RWPE2 (cell line): ENCODE measurements at regions not wholly inside any gene's neighbourhood (a gene's known extent, or its start where the extent isn't known, plus 50 kb on each side); places are given as distances from the start of the nearest gene placed in this dataset.
"Not testable (repeated sequence)": the region's sequence is repeated elsewhere in the genome, so short reads cannot be mapped to it uniquely, and the experiment has no call there.

ENCODE experiments used
- ATAC-seq: fragments of 200-7000 bp; cut with Tn5 transposase; 3 replicates; pipeline ENCODE4 v1.9.1; 2021; ENCODE audit warnings: low read depth
- DNase-seq: peaks from one replicate; pipeline ENCODE4 v3.0.0-alpha.2; 2020; ENCODE audit warnings: low spot score
- H3K27ac ChIP-seq: fragments of 450-650 bp; 2 replicates; pipeline ENCODE4 v1.5.1; 2017; ENCODE audit warnings: mild to moderate bottlenecking; ENCODE audit not compliant: poor library complexity, severe bottlenecking
- H3K27me3 ChIP-seq: fragments of 250-450 bp; sonication (Bioruptor Pico); 2 replicates; pipeline ENCODE4 v1.5.1; 2021; ENCODE audit warnings: mild to moderate bottlenecking, moderate library complexity; ENCODE audit not compliant: insufficient read depth, poor library complexity, severe bottlenecking
- H3K36me3 ChIP-seq: fragments of 250-450 bp; sonication (Bioruptor Pico); 2 replicates; pipeline ENCODE4 v1.5.1; 2020; ENCODE audit warnings: low read depth, mild to moderate bottlenecking, moderate library complexity
- H3K4me1 ChIP-seq: fragments of 250-450 bp; sonication (Bioruptor Pico); 2 replicates; pipeline ENCODE4 v1.5.1; 2021; ENCODE audit warnings: mild to moderate bottlenecking, moderate library complexity; ENCODE audit not compliant: insufficient read depth, poor library complexity, severe bottlenecking
- H3K4me3 ChIP-seq: fragments of 250-450 bp; sonication (Bioruptor Pico); 2 replicates; pipeline ENCODE4 v1.5.1; 2021; ENCODE audit warnings: mild to moderate bottlenecking, moderate library complexity; ENCODE audit not compliant: severe bottlenecking
- H3K9me3 ChIP-seq: fragments of 250-450 bp; sonication (Bioruptor Pico); 2 replicates; pipeline ENCODE4 v1.5.1; 2021; ENCODE audit warnings: mild to moderate bottlenecking, moderate library complexity; ENCODE audit not compliant: severe bottlenecking
- CTCF ChIP-seq: fragments of 450-650 bp; IDR thresholded peaks from one replicate; pipeline ENCODE4 v1.5.1; 2017; ENCODE audit warnings: mild to moderate bottlenecking, moderate library complexity; ENCODE audit not compliant: poor library complexity, severe bottlenecking

GRCh38 chr2:226087505-226088365 is 688.2 kb downstream of the NYAP2 start:
- ATAC-seq (no peak), DNase-seq (no peak)
- Histone ChIP-seq H3K4me3 (no peak overlapping the region), H3K4me1 (peaks cover 4% of the 10 kb centered on the region), H3K27me3 (no peaks in the 10 kb centered on the region), H3K9me3 (no peaks in the 10 kb centered on the region), H3K27ac (no peak overlapping the region), H3K36me3 (0 out of 2 replicates have a peak, but pooled peaks cover 3% of the 10 kb centered on the region)
- TF ChIP-seq CTCF = no peak

GRCh38 chr2:226087051-226087450 is 687.5 kb downstream of the NYAP2 start:
- TF ChIP-seq CTCF = no peak
- ATAC-seq (no peak), DNase-seq (no peak)
- H3K9me3 ChIP-seq = no peaks in the 10 kb centered on the region
- H3K4me3 ChIP-seq = no peak overlapping the region
- no peak overlapping the region for H3K27ac ChIP-seq
- H3K4me1 ChIP-seq = peaks cover 4% of the 10 kb centered on the region
- no peaks in the 10 kb centered on the region for H3K27me3 ChIP-seq
- H3K36me3 ChIP-seq = 0 out of 2 replicates have a peak, but pooled peaks cover 3% of the 10 kb centered on the region

- Histone ChIP-seq H3K4me3 (no peak overlapping the region), H3K9me3 (no peaks in the 10 kb centered on the region), H3K27me3 (no peaks in the 10 kb centered on the region), H3K27ac (no peak overlapping the region), H3K36me3 (0 out of 2 replicates have a peak, but pooled peaks cover 3% of the 10 kb centered on the region), H3K4me1 (peaks cover 5% of the 10 kb centered on the region)
- no peak for TF ChIP-seq CTCF
- no peak for DNase-seq
- no peak for ATAC-seq
Observed at GRCh38 chr2:226086190-226086589, 686.7 kb downstream of the NYAP2 start.

GRCh38 chr2:226085425-226085824 is 685.9 kb downstream of the NYAP2 start:
- not testable (repeated sequence) for H3K36me3 ChIP-seq, DNase-seq, ATAC-seq, H3K9me3 ChIP-seq, H3K27me3 ChIP-seq, H3K4me3 ChIP-seq, H3K27ac ChIP-seq
- peaks cover 12% of the 10 kb centered on the region for H3K4me1 ChIP-seq

- no peak for DNase-seq
- H3K27ac ChIP-seq = peak overlapping the region; percentile 92
- peaks cover 45% of the 10 kb centered on the region for H3K4me1 ChIP-seq
- ATAC-seq = peak; percentile 74
- no peaks in the 10 kb centered on the region for H3K27me3 ChIP-seq
- no peaks in the 10 kb centered on the region for H3K9me3 ChIP-seq
- no peak overlapping the region for H3K4me3 ChIP-seq
- TF ChIP-seq CTCF = no peak
- no peaks in the 10 kb centered on the region for H3K36me3 ChIP-seq
Observed at GRCh38 chr2:226080334-226080733, 680.8 kb downstream of the NYAP2 start.
